Activated CD8-positive, alpha-beta T cell treated with anti-CD3 and anti-CD28 coated beads for 36 hours (primary cell): ENCODE measurements at regions not wholly inside any gene's neighbourhood (a gene's known extent, or its start where the extent isn't known, plus 50 kb on each side); places are given as distances from the start of the nearest gene placed in this dataset.

Experiments used
- ATAC-seq: fragments of 200-7000 bp; cut with Tn5 transposase; one replicate; pipeline ENCODE4 v1.10.0; 2021; ENCODE audit warnings: mild to moderate bottlenecking, moderate library complexity
- CTCF ChIA-PET: fragments of 350-600 bp; sonication (Branson Sonifier 250); formaldehyde crosslinking; loops from one replicate; lab custom pipeline; 2021; ENCODE audit warnings: antibody characterized with exemption; lab: Charles Lee
- POLR2A ChIA-PET: fragments of 350-600 bp; sonication (Branson Sonifier 250); formaldehyde crosslinking; loops from one replicate; lab custom pipeline; 2021; ENCODE audit warnings: antibody characterized with exemption; lab: Charles Lee
- DNase-seq: peaks from one replicate; pipeline ENCODE4 v3.0.0-alpha.2; 2020
- H3K27ac Mint-ChIP-seq: one replicate; pipeline ENCODE4 v1.8.0; 2021; ENCODE audit warnings: mild to moderate bottlenecking, mixed read lengths
- H3K27me3 Mint-ChIP-seq: one replicate; pipeline ENCODE4 v1.8.0; 2021; ENCODE audit warnings: mixed read lengths
- H3K36me3 Mint-ChIP-seq: one replicate; pipeline ENCODE4 v1.8.0; 2021; ENCODE audit warnings: low read depth, mixed read lengths
- H3K4me1 Mint-ChIP-seq: one replicate; pipeline ENCODE4 v1.8.0; 2021; ENCODE audit warnings: low read depth, mixed read lengths
- H3K4me3 Mint-ChIP-seq: one replicate; pipeline ENCODE4 v1.8.0; 2021; ENCODE audit warnings: mild to moderate bottlenecking, moderate library complexity, mixed read lengths
- H3K9me3 Mint-ChIP-seq: one replicate; pipeline ENCODE4 v1.8.0; 2021; ENCODE audit warnings: mixed read lengths
- CTCF ChIP-seq: fragments of 200-600 bp; IDR thresholded peaks from one replicate; pipeline ENCODE4 v1.8.0; 2022; ENCODE audit warnings: antibody characterized with exemption, mild to moderate bottlenecking
- intact Hi-C: fragments of 100-400 bp; cut with micrococcal nuclease; formaldehyde crosslinking; loops from one replicate; pipeline ENCODE4 v1.10.0; 2022

DNA sequence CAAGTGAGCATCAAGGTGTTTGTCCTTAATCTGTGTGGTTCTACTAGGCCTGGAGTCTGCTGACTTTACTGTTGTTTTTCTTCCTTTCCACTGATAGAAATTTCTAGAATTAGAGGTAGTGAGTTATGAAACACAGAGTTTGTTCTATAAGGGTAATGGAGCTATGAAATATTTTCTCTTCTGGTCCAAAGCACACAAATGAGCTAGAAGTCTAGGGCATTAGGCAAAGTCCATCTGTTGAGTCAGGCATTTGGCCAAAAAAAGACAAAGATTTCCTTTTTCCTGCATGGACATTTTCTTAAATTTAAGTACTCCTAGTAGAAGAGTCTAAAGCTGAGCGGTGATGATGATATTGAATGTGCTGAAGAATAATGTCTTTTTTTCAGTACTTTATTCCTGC, 174.3 kb upstream of the STXBP5 start:
- ATAC-seq, result no peak
- Mint-ChIP-seq H3K4me3 (no peak overlapping the region), H3K27ac (no peak overlapping the region), H3K9me3 (no peaks in the 10 kb centered on the region), H3K36me3 (no peaks in the 10 kb centered on the region), H3K4me1 (no peaks in the 10 kb centered on the region), H3K27me3 (no peaks in the 10 kb centered on the region)
- no peak for DNase-seq
- POLR2A ChIA-PET, result no interaction called here
- CTCF ChIA-PET, result no interaction called here
- no peak for TF ChIP-seq CTCF
- intact Hi-C loops, result no loop called here

DNA sequence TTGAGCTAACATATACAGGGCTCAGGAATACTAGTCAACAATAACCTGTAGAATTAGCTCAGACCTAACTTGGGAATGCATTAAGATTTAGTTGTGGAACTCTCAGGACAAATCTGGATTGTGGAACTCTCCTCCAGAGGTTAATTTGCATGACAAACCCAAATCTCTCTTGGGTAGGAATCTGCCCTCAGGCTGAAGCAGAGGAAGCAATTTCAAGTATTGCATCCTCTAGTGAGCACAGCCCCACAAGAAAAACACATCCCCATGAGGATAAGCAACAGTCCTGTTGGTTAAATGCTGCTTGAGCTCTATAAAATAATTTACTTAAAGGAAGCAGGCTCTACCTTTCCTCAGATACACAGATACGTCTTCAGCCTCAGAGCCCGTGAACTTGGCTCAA, 170.9 kb upstream of the STXBP5 start:
- H3K27ac Mint-ChIP-seq, result no peak overlapping the region
- POLR2A ChIA-PET, result interaction anchor here (0.6 kb wide), 1 partner anchor 238 kb away, joined by 3 read pairs; no protein-coding TSS in a partner anchor
- no peak for TF ChIP-seq CTCF
- intact Hi-C loops, result no loop called here
- H3K27me3 Mint-ChIP-seq, result no peaks in the 10 kb centered on the region
- CTCF ChIA-PET, result no interaction called here
- H3K4me1 Mint-ChIP-seq, result no peaks in the 10 kb centered on the region
- H3K36me3 Mint-ChIP-seq, result no peaks in the 10 kb centered on the region
- ATAC-seq (no peak), DNase-seq (no peak)
- H3K4me3 Mint-ChIP-seq, result no peak overlapping the region
- no peaks in the 10 kb centered on the region for H3K9me3 Mint-ChIP-seq

- H3K27me3 Mint-ChIP-seq, result no peaks in the 10 kb centered on the region
- DNase-seq (no peak), ATAC-seq (no peak)
- no peak overlapping the region for H3K27ac Mint-ChIP-seq
- ChIA-PET CTCF (no interaction called here), POLR2A (no interaction called here)
- intact Hi-C loops, result no loop called here
- H3K36me3 Mint-ChIP-seq, result no peaks in the 10 kb centered on the region
- TF ChIP-seq CTCF, result no peak
- no peaks in the 10 kb centered on the region for H3K4me1 Mint-ChIP-seq
- H3K4me3 Mint-ChIP-seq, result no peak overlapping the region
- no peaks in the 10 kb centered on the region for H3K9me3 Mint-ChIP-seq
Observed at GRCh38 chr6:147035886-147036285, 168.3 kb upstream of the STXBP5 start.

DNA sequence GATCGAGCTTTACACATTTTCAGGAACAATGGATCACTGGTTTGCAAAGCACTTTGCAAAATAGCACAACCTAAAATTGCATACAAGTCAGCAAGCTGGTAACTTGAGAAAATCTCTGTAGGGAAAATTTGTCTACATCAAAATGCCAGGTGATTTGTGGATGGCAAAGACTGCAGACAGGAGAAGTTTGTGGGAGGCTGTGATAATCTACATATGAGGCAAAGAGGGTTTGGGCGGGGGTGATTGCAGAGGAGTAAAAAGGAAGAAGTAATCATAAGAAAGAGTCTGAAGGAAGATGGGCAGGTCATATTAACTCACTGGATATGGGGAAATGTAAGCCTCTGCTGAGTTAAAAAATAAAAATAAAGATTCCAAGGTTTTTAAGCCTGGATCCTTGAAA, 166.3 kb upstream of the STXBP5 start:
- no peak for TF ChIP-seq CTCF
- ATAC-seq (no peak), DNase-seq (no peak)
- H3K9me3 Mint-ChIP-seq, result no peaks in the 10 kb centered on the region
- intact Hi-C loops, result no loop called here
- H3K4me1 Mint-ChIP-seq, result no peaks in the 10 kb centered on the region
- no peaks in the 10 kb centered on the region for H3K36me3 Mint-ChIP-seq
- no peak overlapping the region for H3K27ac Mint-ChIP-seq
- POLR2A ChIA-PET, result no interaction called here
- H3K4me3 Mint-ChIP-seq, result no peak overlapping the region
- H3K27me3 Mint-ChIP-seq, result peaks cover 1% of the 10 kb centered on the region
- CTCF ChIA-PET, result no interaction called here

GRCh38 chr6:147040121-147040910, 163.9 kb upstream of the STXBP5 start:
- Mint-ChIP-seq H3K27ac (no peak overlapping the region), H3K36me3 (peaks cover 5% of the 10 kb centered on the region), H3K27me3 (peaks cover 1% of the 10 kb centered on the region), H3K4me3 (no peak overlapping the region), H3K9me3 (peaks cover 14% of the 10 kb centered on the region), H3K4me1 (no peaks in the 10 kb centered on the region)
- POLR2A ChIA-PET, result no interaction called here
- no peak for TF ChIP-seq CTCF
- ATAC-seq (no peak), DNase-seq (no peak)
- intact Hi-C loops, result no loop called here
- CTCF ChIA-PET, result no interaction called here
